ENCODE measurements at regions not wholly inside any gene's neighbourhood (a gene's known extent, or its start where the extent isn't known, plus 50 kb on each side); places are given as distances from the start of the nearest gene placed in this dataset.
"Not testable (repeated sequence)": the region's sequence is repeated elsewhere in the genome, so short reads cannot be mapped to it uniquely, and the experiment has no call there.

GRCh38 chr13:58324161-58324560, 692.6 kb downstream of the PCDH17 start:
- H3K4me3 ChIP-seq (ENCODE audit: low read depth, low read length): no peak overlapping the region
- TF ChIP-seq, protein P1, sequence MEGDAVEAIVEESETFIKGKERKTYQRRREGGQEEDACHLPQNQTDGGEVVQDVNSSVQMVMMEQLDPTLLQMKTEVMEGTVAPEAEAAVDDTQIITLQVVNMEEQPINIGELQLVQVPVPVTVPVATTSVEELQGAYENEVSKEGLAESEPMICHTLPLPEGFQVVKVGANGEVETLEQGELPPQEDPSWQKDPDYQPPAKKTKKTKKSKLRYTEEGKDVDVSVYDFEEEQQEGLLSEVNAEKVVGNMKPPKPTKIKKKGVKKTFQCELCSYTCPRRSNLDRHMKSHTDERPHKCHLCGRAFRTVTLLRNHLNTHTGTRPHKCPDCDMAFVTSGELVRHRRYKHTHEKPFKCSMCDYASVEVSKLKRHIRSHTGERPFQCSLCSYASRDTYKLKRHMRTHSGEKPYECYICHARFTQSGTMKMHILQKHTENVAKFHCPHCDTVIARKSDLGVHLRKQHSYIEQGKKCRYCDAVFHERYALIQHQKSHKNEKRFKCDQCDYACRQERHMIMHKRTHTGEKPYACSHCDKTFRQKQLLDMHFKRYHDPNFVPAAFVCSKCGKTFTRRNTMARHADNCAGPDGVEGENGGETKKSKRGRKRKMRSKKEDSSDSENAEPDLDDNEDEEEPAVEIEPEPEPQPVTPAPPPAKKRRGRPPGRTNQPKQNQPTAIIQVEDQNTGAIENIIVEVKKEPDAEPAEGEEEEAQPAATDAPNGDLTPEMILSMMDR (IDR thresholded peaks at IDR 0.05; ENCODE audit: control insufficient read depth, extremely low read depth, insufficient read depth): no peak
- DNase-seq (ENCODE audit: low read depth): no peak

DNA sequence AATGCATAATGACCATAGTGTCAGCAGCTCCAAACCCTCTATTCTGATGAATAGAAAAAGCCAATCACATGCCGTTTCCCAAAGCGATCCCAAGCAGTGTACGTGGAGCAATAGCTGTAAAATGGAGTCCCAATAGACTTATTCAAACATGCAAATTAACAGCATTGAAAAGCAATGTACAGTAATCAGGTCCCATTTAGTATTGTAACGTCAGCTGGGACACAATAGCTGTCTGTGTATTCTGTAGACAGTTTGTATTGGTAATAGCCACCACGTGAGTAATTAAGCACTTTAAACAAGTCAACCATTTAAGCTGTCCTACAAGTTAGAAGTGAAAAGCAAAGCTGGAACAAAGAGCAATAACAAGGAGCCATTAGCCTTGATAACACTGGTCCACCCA, 698.2 kb downstream of the PCDH17 start:
- H3K4me3 ChIP-seq (ENCODE audit: low read depth, low read length): no peak overlapping the region
- no peak for DNase-seq (ENCODE audit: low read depth)
- TF ChIP-seq, protein P1 (IDR thresholded peaks at IDR 0.05; ENCODE audit: control insufficient read depth, extremely low read depth, insufficient read depth): no peak

- no peak for DNase-seq (ENCODE audit: low read depth)
- no peak overlapping the region for H3K4me3 ChIP-seq (ENCODE audit: low read depth, low read length)
- TF ChIP-seq, protein P1 (IDR thresholded peaks at IDR 0.05; ENCODE audit: control insufficient read depth, extremely low read depth, insufficient read depth): no peak
These were observed 709.4 kb downstream of the PCDH17 start for GRCh38 chr13:58340895-58341294.

GRCh38 chr13:58341318-58341717, 709.8 kb downstream of the PCDH17 start:
- DNase-seq (ENCODE audit: low read depth): no peak
- no peak overlapping the region for H3K4me3 ChIP-seq (ENCODE audit: low read depth, low read length)
- TF ChIP-seq, protein P1 (IDR thresholded peaks at IDR 0.05; ENCODE audit: control insufficient read depth, extremely low read depth, insufficient read depth): no peak

DNA sequence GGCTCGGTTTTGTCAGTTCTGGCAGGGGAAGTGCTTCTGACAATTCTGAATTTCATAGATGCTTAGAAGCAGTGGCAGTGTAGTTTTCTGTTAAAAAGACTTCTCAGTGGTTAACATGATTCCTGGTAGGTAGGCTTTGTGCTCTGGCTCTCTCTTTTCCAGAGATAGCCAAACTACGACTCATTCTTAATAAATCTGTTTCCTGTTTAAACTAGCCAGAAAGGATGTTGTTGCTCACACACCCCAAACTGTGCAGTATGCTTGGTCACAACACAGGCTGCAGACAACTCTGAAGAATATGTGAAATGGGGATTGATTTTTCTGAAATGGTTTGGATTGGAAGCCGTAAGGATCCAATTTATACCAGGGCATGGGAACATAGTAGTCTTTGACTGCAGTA, 711.5 kb downstream of the PCDH17 start:
- TF ChIP-seq, protein P1 (IDR thresholded peaks at IDR 0.05; ENCODE audit: control insufficient read depth, extremely low read depth, insufficient read depth): no peak
- no peak overlapping the region for H3K4me3 ChIP-seq (ENCODE audit: low read depth, low read length)
- DNase-seq (ENCODE audit: low read depth): no peak

DNA sequence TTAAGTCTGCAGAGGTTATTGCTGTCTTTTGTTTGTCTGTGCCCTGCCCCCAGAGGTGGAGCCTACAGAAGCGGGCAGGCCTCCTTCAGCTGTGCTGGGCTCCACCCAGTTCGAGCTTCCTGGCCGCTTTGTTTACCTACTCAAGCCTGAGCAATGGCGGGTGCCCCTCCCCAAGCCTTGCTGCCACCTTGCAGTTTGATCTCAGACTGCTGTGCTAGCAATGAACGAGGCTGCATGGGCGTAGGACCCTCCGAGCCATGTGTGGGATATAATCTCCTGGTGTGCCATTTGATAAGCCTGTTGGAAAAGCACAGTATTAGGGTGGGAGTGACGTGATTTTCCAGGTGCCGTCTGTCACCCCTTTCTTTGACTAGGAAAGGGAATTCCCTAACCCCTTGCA, 720.6 kb downstream of the PCDH17 start:
- DNase-seq (ENCODE audit: low read depth); H3K4me3 ChIP-seq (ENCODE audit: low read depth, low read length): not testable (repeated sequence)

DNA sequence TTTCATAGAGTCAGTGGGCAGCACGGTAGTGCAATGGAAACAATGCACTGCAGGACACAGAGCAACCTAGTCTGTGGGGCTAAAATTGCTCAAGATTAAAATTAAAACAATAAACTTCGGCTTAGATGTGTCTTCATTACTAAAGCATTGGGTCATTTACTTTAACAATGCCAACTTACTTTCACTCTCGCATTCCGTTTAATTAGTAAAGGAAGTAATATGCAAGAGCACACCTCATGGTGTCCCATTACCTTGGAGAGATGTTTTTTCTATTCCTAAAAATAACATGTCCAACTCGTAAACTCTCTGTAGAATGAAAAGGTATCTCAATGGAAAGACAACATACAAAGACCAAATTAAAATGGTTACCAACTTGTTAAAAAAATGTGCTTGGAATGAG, 738.4 kb downstream of the PCDH17 start:
- no peak for DNase-seq (ENCODE audit: low read depth)
- TF ChIP-seq, protein P1 (IDR thresholded peaks at IDR 0.05; ENCODE audit: control insufficient read depth, extremely low read depth, insufficient read depth): no peak
- H3K4me3 ChIP-seq (ENCODE audit: low read depth, low read length): no peak overlapping the region

Measured in LNCaP clone FGC (cell line).